K562 (cell line): ENCODE measurements at regions not wholly inside any gene's neighbourhood (a gene's known extent, or its start where the extent isn't known, plus 50 kb on each side); places are given as distances from the start of the nearest gene placed in this dataset.

Experiments
- ATAC-seq: fragments of 200-7000 bp; cut with Tn5 transposase; 3 replicates; pipeline ENCODE4 v1.9.1; 2020; ENCODE audit warnings: moderate library complexity
- BruUV-seq: library from RNA; stranded (reverse); fragments of 400-500 nt; replicated peaks from 2 replicates; lab custom pipeline; 2021; lab: Mats Ljungman, UMichigan
- CTCF ChIA-PET: fragments of 300-600 bp; formaldehyde crosslinking; extraction: SDS; loops from one replicate; lab custom pipeline; 2021; ENCODE audit warnings: low intra/inter-chr PET ratio; lab: Yijun Ruan, JAX
- POLR2A ChIA-PET: fragments of 300-600, 350-650 bp; sonication (Branson Sonifier 250); formaldehyde crosslinking; extraction: SDS; loops from one replicate; lab custom pipeline; 2021; ENCODE audit warnings: antibody characterized with exemption, inconsistent platforms; lab: Yijun Ruan, JAX
- DNase-seq, 4 experiments: peaks; one replicate each; pipeline versions ENCODE4 v3.0.0 to v3.0.0-alpha.2; 2011 to 2018; ENCODE audit warnings: low spot score in 3 of 4, mixed read lengths in 3 of 4; ENCODE audit errors: extremely low read depth in 1 of 4
- FAIRE-seq: peaks from 2 replicates; lab custom pipeline; 2011; peaks lifted over from hg19 to GRCh38; lab: Jason Lieb, UNC
- H2AFZ ChIP-seq: 2 replicates; pipeline ENCODE4 v1.6.0; 2011; ENCODE audit warnings: low read depth, low read length, control low read depth, inconsistent platforms
- H3K27ac ChIP-seq: fragments of 200-600 bp; 3 replicates; pipeline ENCODE4 v1.8.0; 2011; ENCODE audit warnings: low read depth, mild to moderate bottlenecking, control low read depth, inconsistent platforms, low read length, moderate library complexity, mixed read lengths; ENCODE audit errors: extremely low read depth
- H3K27me3 ChIP-seq, 2 experiments: fragments of 300-600 bp in 1 of 2; 2 replicates in 1 of 2; 3 replicates in 1 of 2; pipeline versions ENCODE4 v1.6.0 to v1.8.0; 2011; ENCODE audit warnings: inconsistent platforms in 2 of 2, low read length in 2 of 2, mild to moderate bottlenecking in 1 of 2, mixed read lengths in 1 of 2, moderate library complexity in 1 of 2; ENCODE audit not compliant: control insufficient read depth in 2 of 2, insufficient read depth in 2 of 2
- H3K36me3 ChIP-seq: fragments of 300-600 bp; 3 replicates; pipeline ENCODE4 v1.8.0; 2011; ENCODE audit warnings: mild to moderate bottlenecking, low read length, inconsistent platforms; ENCODE audit not compliant: control insufficient read depth, insufficient read depth
- H3K4me1 ChIP-seq, 2 experiments: fragments of 200-600 bp in 1 of 2; replicated peaks in 1 of 2; 2 replicates in 1 of 2; 3 replicates in 1 of 2; pipeline versions ENCODE4 v1.5.1 to v1.8.0; 2011; ENCODE audit warnings: inconsistent platforms in 2 of 2, low read length in 2 of 2, mild to moderate bottlenecking in 1 of 2, mixed read lengths in 1 of 2, moderate library complexity in 1 of 2; ENCODE audit not compliant: control insufficient read depth in 2 of 2, insufficient read depth in 2 of 2
- H3K4me2 ChIP-seq: 2 replicates; pipeline ENCODE4 v1.6.1; 2011; ENCODE audit warnings: low read length, control low read depth, inconsistent platforms, mixed read lengths; ENCODE audit not compliant: insufficient read depth
- H3K4me3 ChIP-seq: fragments of 200-600 bp; sonication (generic), shearing (Covaris generic); 2 replicates; pipeline ENCODE4 v1.5.1; 2016; ENCODE audit warnings: control low read depth, inconsistent platforms
- H3K79me2 ChIP-seq: fragments of 200-600 bp; 3 replicates; pipeline ENCODE4 v1.8.0; 2011; ENCODE audit warnings: low read length, inconsistent platforms; ENCODE audit not compliant: control insufficient read depth, insufficient read depth
- H3K9ac ChIP-seq, 2 experiments: 2 replicates each; pipeline versions ENCODE4 v1.6.0 to v1.6.1; 2011; ENCODE audit warnings: low read depth in 2 of 2, low read length in 2 of 2, control low read depth in 1 of 2, inconsistent platforms in 1 of 2, mild to moderate bottlenecking in 1 of 2, mixed read lengths in 1 of 2; ENCODE audit not compliant: insufficient read depth in 1 of 2
- H3K9me1 ChIP-seq: one replicate; pipeline ENCODE4 v1.6.0; 2011; ENCODE audit warnings: inconsistent platforms, mild to moderate bottlenecking, low read length, moderate library complexity; ENCODE audit not compliant: control insufficient read depth, insufficient read depth
- H3K9me3 ChIP-seq: replicated peaks from 2 replicates; pipeline ENCODE4 v1.5.1; 2011; ENCODE audit warnings: low read depth, low read length, inconsistent platforms; ENCODE audit not compliant: control insufficient read depth, insufficient read depth
- H4K20me1 ChIP-seq: replicated peaks from 2 replicates; pipeline ENCODE4 v1.6.1; 2011; ENCODE audit warnings: low read length, inconsistent platforms, mixed read lengths; ENCODE audit not compliant: control insufficient read depth, insufficient read depth
- CBX1 ChIP-seq: sonication (generic); IDR thresholded peaks from 2 replicates; pipeline ENCODE4 v1.6.1; 2016; ENCODE audit warnings: antibody characterized with exemption, low read depth, mild to moderate bottlenecking
- MYBL2 ChIP-seq, 2 experiments: fragments of 450-650 bp in 1 of 2; sonication (generic) in 1 of 2; formaldehyde crosslinking in 1 of 2; IDR thresholded peaks; 2 replicates each; pipeline versions ENCODE4 v1.6.1 to v1.8.1; 2017 to 2022; ENCODE audit warnings: borderline replicate concordance in 1 of 2, inconsistent platforms in 1 of 2, low read depth in 1 of 2, mild to moderate bottlenecking in 1 of 2, missing genetic modification reagents in 1 of 2, moderate library complexity in 1 of 2
- RERE ChIP-seq: sonication (generic); formaldehyde crosslinking; IDR thresholded peaks from 2 replicates; pipeline ENCODE4 v1.8.0; 2023; ENCODE audit warnings: missing genetic modification reagents, mild to moderate bottlenecking, borderline replicate concordance
- ZNF316 ChIP-seq: fragments of 450-650 bp; IDR thresholded peaks from 2 replicates; pipeline ENCODE4 v1.6.1; 2016
- WGBS: fragments of 100-300 bp; shearing (Covaris generic); methylation state at CpG from one replicate; pipeline ENCODE4 v1.1.6; 2016; ENCODE audit warnings: low coverage, mixed read lengths; ENCODE audit not compliant: insufficient coverage; ENCODE audit errors: missing lambda C conversion rate; 5-methylcytosine and 5-hydroxymethylcytosine counted together
- in situ Hi-C: fragments of 300-500 bp; cut with MboI; formaldehyde crosslinking; loops from 4 replicates; pipeline ENCODE4 v1.15.0; 2018; ENCODE audit warnings: inconsistent platforms, mixed read lengths
- intact Hi-C: fragments of 100-400 bp; cut with micrococcal nuclease; formaldehyde crosslinking; loops from 2 replicates; pipeline ENCODE4 v1.14.2; 2022

- CTCF ChIA-PET: no interaction called here
Measured at GRCh38 chr12:13630354-13630753, 351.0 kb downstream of the GRIN2B start.

More at GRCh38 chr12:13630354-13630753, 351.0 kb downstream of the GRIN2B start:
- H3K9ac ChIP-seq: no peak overlapping the region
- H2AFZ ChIP-seq: no peak overlapping the region
- H3K4me3 ChIP-seq: no peak overlapping the region
- POLR2A ChIA-PET: no interaction called here
- intact Hi-C loops (no loop called here), in situ Hi-C loops (no loop called here)
- no peak overlapping the region for H3K27ac ChIP-seq
- FAIRE-seq (no peak), DNase-seq (no peak), ATAC-seq (no peak)
- no peak for TF ChIP-seq RERE (CRISPR knock-in tag)
- no peak for TF ChIP-seq CBX1
- TF ChIP-seq MYBL2 (IDR thresholded peaks at IDR 0.05; ENCODE audit: low read depth): no peak
- TF ChIP-seq MYBL2 (CRISPR knock-in tag; IDR thresholded peaks at IDR 0.05; ENCODE audit: borderline replicate concordance): no peak
- TF ChIP-seq ZNF316: peak; percentile 3; the same call in 1 of the 2 replicates
- H3K79me2 ChIP-seq: no peaks in the 10 kb centered on the region
- no peaks in the 10 kb centered on the region for H3K27me3 ChIP-seq
- no peaks in the 10 kb centered on the region for H3K4me1 ChIP-seq
- 0% methylated on average over 3 of the region's 3 CpGs for WGBS
- H3K9me3 ChIP-seq: no peaks in the 10 kb centered on the region
- H3K4me2 ChIP-seq: no peak overlapping the region
- no TSS peak for BruUV-seq
- no peaks in the 10 kb centered on the region for H3K36me3 ChIP-seq
- H3K9me1 ChIP-seq: no peaks in the 10 kb centered on the region
- H4K20me1 ChIP-seq: no peaks in the 10 kb centered on the region
